Esophagus squamous epithelium (tissue), 5 donors: ENCODE measurements at regions not wholly inside any gene's neighbourhood (a gene's known extent, or its start where the extent isn't known, plus 50 kb on each side); places are given as distances from the start of the nearest gene placed in this dataset.

ENCODE experiments used
- DNase-seq: peaks from one replicate; lab custom pipeline; 2025; lab: John Stamatoyannopoulos, UW
- H3K27ac ChIP-seq, 4 donors: fragments of 200-600 bp; sonication (generic); one replicate each; pipeline ENCODE4 v1.5.1; 2016 to 2019; ENCODE audit warnings: mild to moderate bottlenecking in 1 of 4
- H3K27me3 ChIP-seq, 4 donors: fragments of 200-600 bp; sonication (generic); 1 replicate in 3 of 4; 2 replicates in 1 of 4; pipeline versions ENCODE4 v1.5.1 to v1.6.0; 2017 to 2021; ENCODE audit warnings: antibody characterized with exemption in 1 of 4
- H3K36me3 ChIP-seq, 3 donors: fragments of 200-600 bp; sonication (generic); one replicate each; pipeline ENCODE4 v1.5.1; 2016 to 2019
- H3K4me1 ChIP-seq, 3 donors: fragments of 200-600 bp; sonication (generic); one replicate each; pipeline ENCODE4 v1.5.1; 2017 to 2019
- H3K4me3 ChIP-seq, 4 donors: fragments of 200-600 bp; sonication (generic); 1 replicate in 3 of 4; 2 replicates in 1 of 4; pipeline ENCODE4 v1.5.1; 2016 to 2019; ENCODE audit warnings: mild to moderate bottlenecking in 2 of 4, moderate library complexity in 1 of 4
- H3K9me3 ChIP-seq, 3 donors: fragments of 200-600 bp; sonication (generic); one replicate each; pipeline ENCODE4 v1.5.1; 2016 to 2019
- POLR2A ChIP-seq, 4 donors: fragments of 450-650 bp; IDR thresholded peaks; one replicate each; pipeline ENCODE4 v1.6.1; 2017; ENCODE audit warnings: antibody characterized with exemption in 4 of 4, mild to moderate bottlenecking in 4 of 4, moderate library complexity in 3 of 4
- WGBS, 2 donors: methylation state at CpG; one replicate each; pipeline ENCODE4 v1.1.5; 2018; 5-methylcytosine and 5-hydroxymethylcytosine counted together
- intact Hi-C: fragments of 100-400 bp; cut with DNase I; formaldehyde crosslinking; loops from one replicate; pipeline ENCODE4 v1.15.0; 2022
- TF ChIP-seq, protein P1 (sequence below), 6 experiments: fragments of 450-650 bp in 4 of 6; fragments of 200-600 bp in 2 of 6; sonication (generic) in 2 of 6; IDR thresholded peaks; one replicate each; pipeline ENCODE4 v1.5.1; 2016 to 2019; ENCODE audit warnings: antibody characterized with exemption in 6 of 6, mild to moderate bottlenecking in 4 of 6, moderate library complexity in 4 of 6
- donor health status: DM: yes; HTN: yes; CAD: no.

DNA sequence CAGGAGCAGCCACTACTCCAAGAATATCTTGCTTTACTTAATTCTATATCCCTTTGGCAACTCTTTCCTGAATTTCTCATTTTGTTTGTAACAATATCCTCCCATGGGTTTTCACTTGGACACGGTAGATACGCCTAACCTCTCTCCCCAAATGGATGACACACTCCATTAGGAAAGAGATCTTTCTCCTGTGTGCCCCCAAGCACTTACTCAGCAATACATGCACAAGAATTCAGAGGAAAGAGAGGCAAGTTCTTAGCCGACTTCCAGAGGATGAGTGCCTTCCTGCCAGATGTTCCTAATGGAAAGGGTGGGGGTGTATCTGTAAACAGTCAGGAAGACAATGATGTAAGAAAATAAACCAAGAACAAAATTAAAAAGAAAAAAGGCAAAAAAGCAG lies 844.5 kb downstream of the NLGN4Y start:
- H3K9me3 ChIP-seq: no peaks in the 10 kb centered on the region
- H3K27ac ChIP-seq: no peak overlapping the region
- H3K27me3 ChIP-seq: no peaks in the 10 kb centered on the region
- WGBS, 2 donors: 60% methylated on average over 1 of the region's 3 CpGs; no CpG with 5 or more reads in 1 of the 2 donors
- no peaks in the 10 kb centered on the region for H3K4me1 ChIP-seq
- TF ChIP-seq, protein P1, sequence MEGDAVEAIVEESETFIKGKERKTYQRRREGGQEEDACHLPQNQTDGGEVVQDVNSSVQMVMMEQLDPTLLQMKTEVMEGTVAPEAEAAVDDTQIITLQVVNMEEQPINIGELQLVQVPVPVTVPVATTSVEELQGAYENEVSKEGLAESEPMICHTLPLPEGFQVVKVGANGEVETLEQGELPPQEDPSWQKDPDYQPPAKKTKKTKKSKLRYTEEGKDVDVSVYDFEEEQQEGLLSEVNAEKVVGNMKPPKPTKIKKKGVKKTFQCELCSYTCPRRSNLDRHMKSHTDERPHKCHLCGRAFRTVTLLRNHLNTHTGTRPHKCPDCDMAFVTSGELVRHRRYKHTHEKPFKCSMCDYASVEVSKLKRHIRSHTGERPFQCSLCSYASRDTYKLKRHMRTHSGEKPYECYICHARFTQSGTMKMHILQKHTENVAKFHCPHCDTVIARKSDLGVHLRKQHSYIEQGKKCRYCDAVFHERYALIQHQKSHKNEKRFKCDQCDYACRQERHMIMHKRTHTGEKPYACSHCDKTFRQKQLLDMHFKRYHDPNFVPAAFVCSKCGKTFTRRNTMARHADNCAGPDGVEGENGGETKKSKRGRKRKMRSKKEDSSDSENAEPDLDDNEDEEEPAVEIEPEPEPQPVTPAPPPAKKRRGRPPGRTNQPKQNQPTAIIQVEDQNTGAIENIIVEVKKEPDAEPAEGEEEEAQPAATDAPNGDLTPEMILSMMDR (IDR thresholded peaks at IDR 0.05): no peak
- TF ChIP-seq POLR2A (IDR thresholded peaks at IDR 0.05): no peak
- DNase-seq: no peak
- H3K36me3 ChIP-seq: no peaks in the 10 kb centered on the region
- intact Hi-C loops: no loop called here
- H3K4me3 ChIP-seq: no peak overlapping the region

DNA sequence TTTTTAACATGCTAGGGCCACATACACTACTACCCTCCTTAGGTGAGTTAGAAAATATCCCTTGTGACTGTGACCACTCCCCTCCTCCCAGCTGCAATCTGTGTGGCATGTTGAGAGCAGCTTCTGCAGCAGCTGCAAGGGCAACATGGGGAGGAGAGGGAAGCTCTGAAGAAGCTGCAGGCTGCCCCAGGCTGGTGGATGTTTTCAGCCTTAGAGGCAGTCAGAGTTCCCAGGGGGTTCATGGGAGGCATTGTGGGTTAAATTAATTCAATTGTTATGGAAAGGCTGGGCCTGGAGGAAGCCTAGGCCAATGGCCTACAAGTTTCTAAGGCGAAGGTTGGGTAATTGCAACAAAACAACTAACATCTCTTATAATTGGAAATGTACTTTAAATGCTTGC lies 860.8 kb downstream of the NLGN4Y start:
- DNase-seq: no peak
- no CpG with 5 or more reads among the region's 1 CpG for WGBS, 2 donors
- Histone ChIP-seq H3K4me1 (no peaks in the 10 kb centered on the region), H3K9me3 (no peaks in the 10 kb centered on the region), H3K36me3 (no peaks in the 10 kb centered on the region), H3K27ac (no peak overlapping the region), H3K4me3 (no peak overlapping the region), H3K27me3 (no peaks in the 10 kb centered on the region)
- TF ChIP-seq, protein P1 (IDR thresholded peaks at IDR 0.05): no peak
- TF ChIP-seq POLR2A (IDR thresholded peaks at IDR 0.05): no peak
- intact Hi-C loops: no loop called here

- WGBS, 2 donors: 60% methylated on average over 1 of the region's 1 CpG; no CpG with 5 or more reads in 1 of the 2 donors
- intact Hi-C loops: no loop called here
- TF ChIP-seq POLR2A (IDR thresholded peaks at IDR 0.05): no peak
- TF ChIP-seq, protein P1 (IDR thresholded peaks at IDR 0.05): no peak
- Histone ChIP-seq H3K27me3 (no peaks in the 10 kb centered on the region), H3K36me3 (no peaks in the 10 kb centered on the region), H3K27ac (no peak overlapping the region), H3K4me1 (no peaks in the 10 kb centered on the region), H3K9me3 (no peaks in the 10 kb centered on the region), H3K4me3 (no peak overlapping the region)
- no peak for DNase-seq
Observed at GRCh38 chrY:15397556-15398280, 873.4 kb downstream of the NLGN4Y start.

- H3K27ac ChIP-seq: no peak overlapping the region
- H3K36me3 ChIP-seq: no peaks in the 10 kb centered on the region
- no peaks in the 10 kb centered on the region for H3K9me3 ChIP-seq
- intact Hi-C loops: no loop called here
- H3K27me3 ChIP-seq: no peaks in the 10 kb centered on the region
- DNase-seq: no peak
- TF ChIP-seq POLR2A (IDR thresholded peaks at IDR 0.05): no peak
- TF ChIP-seq, protein P1 (IDR thresholded peaks at IDR 0.05): no peak
- 50% methylated on average over 2 of the region's 2 CpGs; no CpG with 5 or more reads in 1 of the 2 donors for WGBS, 2 donors
- no peaks in the 10 kb centered on the region for H3K4me1 ChIP-seq
- no peak overlapping the region for H3K4me3 ChIP-seq
Observed at GRCh38 chrY:15402451-15402850, 878.1 kb downstream of the NLGN4Y start.

- no peaks in the 10 kb centered on the region for H3K4me1 ChIP-seq
- DNase-seq: no peak
- intact Hi-C loops: no loop called here
- no peaks in the 10 kb centered on the region for H3K27me3 ChIP-seq
- no peak overlapping the region for H3K27ac ChIP-seq
- H3K36me3 ChIP-seq: no peaks in the 10 kb centered on the region
- WGBS, 2 donors: 17% methylated on average over 1 of the region's 1 CpG; no CpG with 5 or more reads in 1 of the 2 donors
- no peak overlapping the region for H3K4me3 ChIP-seq
- no peaks in the 10 kb centered on the region for H3K9me3 ChIP-seq
- TF ChIP-seq, protein P1 (IDR thresholded peaks at IDR 0.05): no peak
- no peak for TF ChIP-seq POLR2A (IDR thresholded peaks at IDR 0.05)
Observed at GRCh38 chrY:15404551-15404950, 880.2 kb downstream of the NLGN4Y start.
